ENCODE measurements at regions not wholly inside any gene's neighbourhood (a gene's known extent, or its start where the extent isn't known, plus 50 kb on each side); places are given as distances from the start of the nearest gene placed in this dataset.

DNA sequence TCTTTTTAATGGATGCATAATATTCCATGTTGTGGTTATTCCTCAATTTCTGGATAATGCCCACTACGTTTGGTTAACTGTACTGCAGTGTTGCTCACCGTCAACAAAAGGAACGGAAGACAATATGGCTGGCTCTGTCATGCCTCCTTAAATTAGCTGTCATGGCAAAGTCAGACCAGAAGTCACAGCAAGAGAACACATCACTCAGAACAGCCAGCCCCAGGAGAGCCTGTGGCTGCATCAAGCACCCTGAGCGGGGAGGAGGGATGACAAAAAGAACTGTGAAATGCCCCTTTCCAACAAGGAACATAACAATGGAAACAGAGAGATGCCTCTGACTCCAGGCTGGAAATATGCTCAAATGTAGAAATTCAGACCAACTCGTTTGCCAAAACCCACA, 366.0 kb upstream of the ZNF507 start:
- no peak for TF ChIP-seq POLR2A (IDR thresholded peaks at IDR 0.05)
- TF ChIP-seq, protein P1, sequence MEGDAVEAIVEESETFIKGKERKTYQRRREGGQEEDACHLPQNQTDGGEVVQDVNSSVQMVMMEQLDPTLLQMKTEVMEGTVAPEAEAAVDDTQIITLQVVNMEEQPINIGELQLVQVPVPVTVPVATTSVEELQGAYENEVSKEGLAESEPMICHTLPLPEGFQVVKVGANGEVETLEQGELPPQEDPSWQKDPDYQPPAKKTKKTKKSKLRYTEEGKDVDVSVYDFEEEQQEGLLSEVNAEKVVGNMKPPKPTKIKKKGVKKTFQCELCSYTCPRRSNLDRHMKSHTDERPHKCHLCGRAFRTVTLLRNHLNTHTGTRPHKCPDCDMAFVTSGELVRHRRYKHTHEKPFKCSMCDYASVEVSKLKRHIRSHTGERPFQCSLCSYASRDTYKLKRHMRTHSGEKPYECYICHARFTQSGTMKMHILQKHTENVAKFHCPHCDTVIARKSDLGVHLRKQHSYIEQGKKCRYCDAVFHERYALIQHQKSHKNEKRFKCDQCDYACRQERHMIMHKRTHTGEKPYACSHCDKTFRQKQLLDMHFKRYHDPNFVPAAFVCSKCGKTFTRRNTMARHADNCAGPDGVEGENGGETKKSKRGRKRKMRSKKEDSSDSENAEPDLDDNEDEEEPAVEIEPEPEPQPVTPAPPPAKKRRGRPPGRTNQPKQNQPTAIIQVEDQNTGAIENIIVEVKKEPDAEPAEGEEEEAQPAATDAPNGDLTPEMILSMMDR (IDR thresholded peaks at IDR 0.05) = no peak
- no peaks in the 10 kb centered on the region for H3K27me3 ChIP-seq
- no peaks in the 10 kb centered on the region for H3K36me3 ChIP-seq (ENCODE audit: low read depth, missing control alignments)
- no peaks in the 10 kb centered on the region for H3K4me1 ChIP-seq
- H3K9me3 ChIP-seq = no peaks in the 10 kb centered on the region
- no peak overlapping the region for H3K27ac ChIP-seq
- no peak for DNase-seq
- H3K4me3 ChIP-seq = no peak overlapping the region
- WGBS, 2 donors = 81 to 84% methylated on average over 5 of the region's 5 CpGs
- intact Hi-C loops (cut with DNase I; ENCODE audit: low total_unique reads) = no loop called here

DNA sequence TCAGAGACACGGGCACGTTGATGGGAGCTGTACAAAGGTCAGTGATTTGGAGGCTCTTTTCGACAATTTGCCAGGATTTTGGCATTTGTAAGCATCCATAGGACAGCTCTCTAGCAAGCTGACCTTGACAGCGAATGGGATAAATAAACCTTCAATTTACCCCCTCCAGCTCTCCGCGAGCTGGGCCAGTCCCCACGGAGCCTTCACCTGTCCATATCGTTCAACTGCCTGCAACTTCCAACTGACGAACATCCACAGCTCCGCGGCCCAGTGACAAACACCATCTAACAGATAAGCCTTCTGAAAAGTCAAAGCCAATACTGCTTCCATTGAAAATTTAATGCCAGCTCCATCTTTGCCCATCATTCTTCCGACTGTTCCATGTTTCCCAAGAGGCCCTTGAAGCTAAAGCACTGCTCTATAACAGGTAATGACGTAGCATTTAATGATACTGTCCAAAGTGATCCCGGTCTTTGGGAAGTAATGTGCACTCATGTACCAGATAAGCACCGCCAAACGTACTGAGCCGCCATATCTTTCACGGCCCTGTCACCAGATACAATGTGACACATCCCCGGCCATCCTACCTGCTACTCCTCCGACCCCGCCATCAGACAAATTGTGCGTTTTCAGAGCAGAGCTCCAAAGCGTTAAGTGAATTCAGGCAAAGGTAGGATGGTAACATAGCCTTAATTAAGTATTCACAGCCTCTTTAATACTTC, 365.3 kb upstream of the ZNF507 start:
- no peak overlapping the region for H3K4me3 ChIP-seq
- H3K27me3 ChIP-seq = no peaks in the 10 kb centered on the region
- H3K9me3 ChIP-seq = no peaks in the 10 kb centered on the region
- peak overlapping the region in 1 of 2 donors; percentile 39 for H3K27ac ChIP-seq
- 55 to 69% methylated on average over 23 of the region's 23 CpGs for WGBS, 2 donors
- intact Hi-C loops (cut with DNase I; ENCODE audit: low total_unique reads) = no loop called here
- no peaks in the 10 kb centered on the region for H3K36me3 ChIP-seq (ENCODE audit: low read depth, missing control alignments)
- TF ChIP-seq, protein P1 (IDR thresholded peaks at IDR 0.05) = no peak
- no peak for TF ChIP-seq POLR2A (IDR thresholded peaks at IDR 0.05)
- peak; percentile 78 for DNase-seq
- H3K4me1 ChIP-seq = no peaks in the 10 kb centered on the region

DNA sequence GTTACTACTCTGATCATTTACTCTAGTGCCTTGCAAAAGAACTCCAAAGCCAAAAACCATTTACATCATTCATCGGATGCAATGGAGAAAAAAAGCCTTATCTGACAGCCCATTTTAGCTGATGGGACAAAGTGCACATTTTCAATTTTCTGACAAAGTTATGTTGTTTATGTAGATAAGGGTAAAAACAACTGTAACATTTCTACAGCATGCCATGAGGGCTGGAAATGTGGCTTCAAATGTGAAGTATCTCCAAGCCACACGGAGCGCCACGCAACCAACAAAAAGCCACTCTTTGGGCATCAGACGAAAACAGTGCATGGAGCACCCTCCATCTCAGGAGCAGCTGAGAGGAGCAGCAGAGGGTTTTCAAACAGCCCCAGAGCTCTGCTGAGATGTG, 364.6 kb upstream of the ZNF507 start:
- intact Hi-C loops (cut with DNase I; ENCODE audit: low total_unique reads) = no loop called here
- no peak overlapping the region for H3K4me3 ChIP-seq
- peak; percentile 53 for DNase-seq
- H3K27ac ChIP-seq = peak overlapping the region in 1 of 2 donors; percentile 39
- TF ChIP-seq, protein P1 (IDR thresholded peaks at IDR 0.05) = no peak
- no peak for TF ChIP-seq POLR2A (IDR thresholded peaks at IDR 0.05)
- 61 to 66% methylated on average over 5 of the region's 5 CpGs for WGBS, 2 donors
- H3K4me1 ChIP-seq = no peaks in the 10 kb centered on the region
- H3K36me3 ChIP-seq (ENCODE audit: low read depth, missing control alignments) = no peaks in the 10 kb centered on the region
- no peaks in the 10 kb centered on the region for H3K9me3 ChIP-seq
- no peaks in the 10 kb centered on the region for H3K27me3 ChIP-seq

DNA sequence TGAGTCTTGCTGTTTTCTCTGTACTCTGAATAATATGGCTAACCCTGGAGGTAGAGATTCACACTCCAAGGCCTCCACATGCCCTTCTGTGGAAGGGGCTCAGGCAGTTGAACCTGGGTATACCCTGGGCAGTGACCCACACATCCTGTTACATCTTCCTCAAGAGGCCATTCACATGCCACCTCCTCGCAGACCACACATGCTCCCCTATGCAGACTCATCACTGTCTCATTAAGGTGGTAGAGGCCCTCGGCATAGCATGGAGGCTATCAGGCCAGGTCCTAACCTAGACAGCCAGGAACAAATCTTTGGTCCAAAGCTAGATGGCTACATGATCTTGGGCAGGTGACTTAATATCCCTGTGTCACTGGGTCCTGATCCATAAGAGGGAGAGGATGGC, 363.9 kb upstream of the ZNF507 start:
- Histone ChIP-seq H3K4me3 (no peak overlapping the region), H3K27ac (no peak overlapping the region), H3K4me1 (no peaks in the 10 kb centered on the region), H3K36me3 (ENCODE audit: low read depth, missing control alignments) (no peaks in the 10 kb centered on the region), H3K27me3 (no peaks in the 10 kb centered on the region), H3K9me3 (no peaks in the 10 kb centered on the region)
- intact Hi-C loops (cut with DNase I; ENCODE audit: low total_unique reads) = no loop called here
- 90 to 100% methylated on average over 2 of the region's 2 CpGs for WGBS, 2 donors
- no peak for DNase-seq
- no peak for TF ChIP-seq POLR2A (IDR thresholded peaks at IDR 0.05)
- TF ChIP-seq, protein P1 (IDR thresholded peaks at IDR 0.05) = no peak

DNA sequence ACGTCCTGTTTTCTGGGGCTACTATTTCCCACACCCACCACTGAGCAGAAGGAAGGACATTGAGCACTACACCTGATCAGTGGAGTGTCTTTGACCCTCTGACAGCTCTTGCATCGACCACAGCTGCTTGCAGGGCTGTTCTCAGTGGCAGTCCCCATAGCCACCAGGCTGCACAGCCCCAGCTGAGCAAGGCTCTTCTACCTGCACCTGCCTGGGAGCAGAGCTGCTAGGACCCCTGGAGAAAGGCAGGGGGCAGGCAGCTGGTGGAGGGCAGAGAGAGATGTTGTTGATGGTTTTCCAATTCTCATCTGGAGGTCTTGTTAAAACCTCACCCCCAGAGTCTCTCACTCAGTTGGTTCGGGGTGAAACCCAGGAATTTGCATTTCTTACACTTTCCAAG, 361.8 kb upstream of the ZNF507 start:
- Histone ChIP-seq H3K4me1 (no peaks in the 10 kb centered on the region), H3K36me3 (ENCODE audit: low read depth, missing control alignments) (no peaks in the 10 kb centered on the region), H3K27ac (no peak overlapping the region), H3K9me3 (no peaks in the 10 kb centered on the region), H3K4me3 (no peak overlapping the region), H3K27me3 (no peaks in the 10 kb centered on the region)
- intact Hi-C loops (cut with DNase I; ENCODE audit: low total_unique reads) = no loop called here
- WGBS, 2 donors = 81 to 82% methylated on average over 2 to 3 of the region's 3 CpGs
- no peak for TF ChIP-seq POLR2A (IDR thresholded peaks at IDR 0.05)
- TF ChIP-seq, protein P1 (IDR thresholded peaks at IDR 0.05) = no peak
- no peak for DNase-seq
